Neural cell (in vitro differentiated cells): ENCODE measurements at regions not wholly inside any gene's neighbourhood (a gene's known extent, or its start where the extent isn't known, plus 50 kb on each side); places are given as distances from the start of the nearest gene placed in this dataset.

Experiments used
- H2AFZ ChIP-seq: fragments of 200-600, 300-800 bp; sonication (generic), shearing (Covaris generic); 2 replicates; pipeline ENCODE4 v1.6.0; 2014; ENCODE audit warnings: low read depth, mild to moderate bottlenecking, antibody characterized with exemption, low read length, moderate library complexity
- H3F3A ChIP-seq: fragments of 200-600 bp; shearing (Covaris generic); 2 replicates; pipeline ENCODE4 v1.6.1; 2016; ENCODE audit warnings: mild to moderate bottlenecking, moderate library complexity, mixed read lengths, antibody characterized with exemption, low read length; ENCODE audit not compliant: insufficient read depth, poor library complexity, severe bottlenecking
- H3K27ac ChIP-seq: fragments of 200-600, 300-800 bp; sonication (generic), shearing (Covaris generic); 2 replicates; pipeline ENCODE4 v1.5.1; 2014; ENCODE audit warnings: mild to moderate bottlenecking, low read length, moderate library complexity
- H3K27me3 ChIP-seq: fragments of 300-800, 200-600 bp; sonication (generic), shearing (Covaris generic); 2 replicates; pipeline ENCODE4 v1.6.0; 2014; ENCODE audit warnings: mild to moderate bottlenecking, low read depth, low read length, moderate library complexity; ENCODE audit not compliant: insufficient read depth
- H3K36me3 ChIP-seq: fragments of 300-800, 200-600 bp; sonication (generic), shearing (Covaris generic); 2 replicates; pipeline ENCODE4 v1.5.1; 2014; ENCODE audit warnings: mild to moderate bottlenecking, antibody characterized with exemption, low read length, moderate library complexity; ENCODE audit not compliant: insufficient read depth
- H3K4me2 ChIP-seq: fragments of 300-800, 200-600 bp; sonication (generic), shearing (Covaris generic); 2 replicates; pipeline ENCODE4 v1.6.0; 2014; ENCODE audit warnings: mild to moderate bottlenecking, low read length
- H3K4me3 ChIP-seq: fragments of 300-800, 200-600 bp; sonication (generic), shearing (Covaris generic); 2 replicates; pipeline ENCODE4 v1.5.1; 2014; ENCODE audit warnings: mild to moderate bottlenecking, low read length, moderate library complexity
- H3K79me2 ChIP-seq: fragments of 200-600 bp; shearing (Covaris generic); replicated peaks from 2 replicates; pipeline ENCODE4 v1.6.0; 2014; ENCODE audit warnings: mild to moderate bottlenecking, low read length, moderate library complexity; ENCODE audit not compliant: insufficient read depth
- H3K9ac ChIP-seq: fragments of 300-800, 200-600 bp; sonication (generic), shearing (Covaris generic); 2 replicates; pipeline ENCODE4 v1.6.1; 2016; ENCODE audit warnings: mild to moderate bottlenecking, low read length, mixed read lengths
- H3K9me2 ChIP-seq: fragments of 200-600 bp; shearing (Covaris generic); 2 replicates; pipeline ENCODE4 v1.6.1; 2016; ENCODE audit warnings: mild to moderate bottlenecking, low read length, mixed read lengths; ENCODE audit not compliant: insufficient read depth
- H3K9me3 ChIP-seq: fragments of 200-600, 300-800 bp; sonication (generic), shearing (Covaris generic); 2 replicates; pipeline ENCODE4 v1.6.1; 2016; ENCODE audit warnings: mild to moderate bottlenecking, mixed run types, low read length, moderate library complexity, mixed read lengths
- H4K20me1 ChIP-seq: fragments of 200-600 bp; shearing (Covaris generic); 2 replicates; pipeline ENCODE4 v1.6.1; 2016; ENCODE audit warnings: mild to moderate bottlenecking, mixed run types; ENCODE audit not compliant: insufficient read depth
- CTCF ChIP-seq: fragments of 450-650 bp; IDR thresholded peaks from 2 replicates; pipeline ENCODE4 v1.5.1; 2014; ENCODE audit warnings: antibody characterized with exemption, mild to moderate bottlenecking, moderate library complexity; ENCODE audit not compliant: poor library complexity, severe bottlenecking
- EP300 ChIP-seq: fragments of 450-650 bp; conservative IDR thresholded peaks from 2 replicates; pipeline ENCODE4 v1.6.1; 2014; ENCODE audit warnings: antibody characterized with exemption, mild to moderate bottlenecking, moderate library complexity; ENCODE audit not compliant: poor library complexity, severe bottlenecking
- EZH2 ChIP-seq: fragments of 200-600, 300-800 bp; shearing (Covaris generic), sonication (generic); IDR thresholded peaks from 2 replicates; pipeline ENCODE4 v1.6.1; 2014; ENCODE audit warnings: antibody characterized with exemption, low read length, borderline replicate concordance, mild to moderate bottlenecking; ENCODE audit not compliant: insufficient read depth, poor library complexity, severe bottlenecking
- MXI1 ChIP-seq: fragments of 450-650 bp; conservative IDR thresholded peaks from 2 replicates; pipeline ENCODE4 v1.6.1; 2014; ENCODE audit warnings: antibody characterized with exemption, mild to moderate bottlenecking; ENCODE audit not compliant: poor library complexity, severe bottlenecking
- POLR2AphosphoS5 ChIP-seq: IDR thresholded peaks from 2 replicates; pipeline ENCODE4 v1.6.1; 2012
- RAD21 ChIP-seq: fragments of 450-650 bp; conservative IDR thresholded peaks from 2 replicates; pipeline ENCODE4 v1.6.1; 2014; ENCODE audit warnings: antibody characterized with exemption, mild to moderate bottlenecking, moderate library complexity
- REST ChIP-seq: IDR thresholded peaks from 2 replicates; pipeline ENCODE4 v1.6.1; 2012; ENCODE audit warnings: borderline replicate concordance
- SMC3 ChIP-seq: fragments of 450-650 bp; conservative IDR thresholded peaks from 2 replicates; pipeline ENCODE4 v1.6.1; 2014; ENCODE audit warnings: antibody characterized with exemption, mild to moderate bottlenecking, moderate library complexity; ENCODE audit not compliant: poor library complexity
- TAF1 ChIP-seq: IDR thresholded peaks from 2 replicates; pipeline ENCODE4 v1.6.1; 2012; ENCODE audit warnings: low read depth

GRCh38 chr2:74059137-74059775 lies 74.5 kb downstream of the TET3 start:
- no peaks in the 10 kb centered on the region for H3K9me2 ChIP-seq
- no peaks in the 10 kb centered on the region for H3K9me3 ChIP-seq
- no peak overlapping the region for H3K4me2 ChIP-seq
- TF ChIP-seq EP300: no peak
- peaks cover 33% of the 10 kb centered on the region for H3K79me2 ChIP-seq
- H3K27ac ChIP-seq: no peak overlapping the region
- no peaks in the 10 kb centered on the region for H3F3A ChIP-seq
- H3K27me3 ChIP-seq: no peaks in the 10 kb centered on the region
- no peak overlapping the region for H3K9ac ChIP-seq
- no peaks in the 10 kb centered on the region for H4K20me1 ChIP-seq
- H3K4me3 ChIP-seq: no peak overlapping the region
- H2AFZ ChIP-seq: no peak overlapping the region
- no peaks in the 10 kb centered on the region for H3K36me3 ChIP-seq

- H2AFZ ChIP-seq: no peak overlapping the region
- H3K27me3 ChIP-seq: no peaks in the 10 kb centered on the region
- H3K27ac ChIP-seq: no peak overlapping the region
- no peak overlapping the region for H3K4me2 ChIP-seq
- H3K9me2 ChIP-seq: no peaks in the 10 kb centered on the region
- peaks cover 45% of the 10 kb centered on the region for H3K79me2 ChIP-seq
- TF ChIP-seq EP300 (no peak), POLR2AphosphoS5 (no peak), MXI1 (no peak), TAF1 (no peak), EZH2 (no peak), REST (no peak), CTCF (no peak), RAD21 (no peak), SMC3 (no peak)
- no peak overlapping the region for H3K4me3 ChIP-seq
- H3F3A ChIP-seq: no peaks in the 10 kb centered on the region
- no peaks in the 10 kb centered on the region for H3K9me3 ChIP-seq
- H4K20me1 ChIP-seq: no peaks in the 10 kb centered on the region
- no peaks in the 10 kb centered on the region for H3K36me3 ChIP-seq
- H3K9ac ChIP-seq: no peak overlapping the region
Measured at GRCh38 chr2:74063486-74063885, 78.8 kb downstream of the TET3 start.
